Endodermal cell (in vitro differentiated cells): ENCODE measurements at regions not wholly inside any gene's neighbourhood (a gene's known extent, or its start where the extent isn't known, plus 50 kb on each side); places are given as distances from the start of the nearest gene placed in this dataset.
A peak's percentile ranks its signal among the peaks of the same experiment; 100 is the strongest.

Source experiments
- DNase-seq: peaks from one replicate; pipeline ENCODE4 v3.0.0-alpha.2; 2017
- H3K27ac ChIP-seq: 2 replicates; pipeline ENCODE4 v1.5.1; 2013; ENCODE audit warnings: mild to moderate bottlenecking, low read depth, low read length, moderate library complexity
- H3K27me3 ChIP-seq: 2 replicates; pipeline ENCODE4 v1.6.1; 2013; ENCODE audit warnings: mild to moderate bottlenecking, low read length, moderate library complexity; ENCODE audit not compliant: insufficient read depth, control insufficient read depth, poor library complexity, severe bottlenecking
- H3K36me3 ChIP-seq: 2 replicates; pipeline ENCODE4 v1.7.0; 2013; ENCODE audit warnings: mild to moderate bottlenecking, low read length, moderate library complexity; ENCODE audit not compliant: control insufficient read depth, insufficient read depth
- H3K4me1 ChIP-seq: one replicate; pipeline ENCODE4 v1.7.0; 2013; ENCODE audit warnings: low read length; ENCODE audit not compliant: control insufficient read depth, insufficient read depth
- H3K4me3 ChIP-seq: 2 replicates; pipeline ENCODE4 v1.5.1; 2013; ENCODE audit warnings: mild to moderate bottlenecking, low read length, moderate library complexity
- H3K9ac ChIP-seq: 2 replicates; pipeline ENCODE4 v1.6.1; 2013; ENCODE audit warnings: mild to moderate bottlenecking, low read length, moderate library complexity; ENCODE audit not compliant: poor library complexity, severe bottlenecking; ENCODE audit errors: extremely low read depth
- H3K9me3 ChIP-seq: 2 replicates; pipeline ENCODE4 v1.6.1; 2013; ENCODE audit warnings: mild to moderate bottlenecking, low read length, moderate library complexity; ENCODE audit not compliant: control insufficient read depth
- H3K27ac Mint-ChIP-seq: 2 replicates; pipeline ENCODE4 v1.8.0; 2020; ENCODE audit warnings: mixed read lengths
- H3K27me3 Mint-ChIP-seq: 2 replicates; pipeline ENCODE4 v1.8.0; 2021; ENCODE audit warnings: mild to moderate bottlenecking, mixed read lengths; ENCODE audit not compliant: insufficient read depth
- H3K36me3 Mint-ChIP-seq: 2 replicates; pipeline ENCODE4 v1.8.0; 2020; ENCODE audit warnings: low read depth, mixed read lengths
- H3K4me1 Mint-ChIP-seq: 2 replicates; pipeline ENCODE4 v1.8.0; 2020; ENCODE audit warnings: mixed read lengths
- H3K4me3 Mint-ChIP-seq: 2 replicates; pipeline ENCODE4 v1.8.0; 2020; ENCODE audit warnings: mild to moderate bottlenecking, moderate library complexity, mixed read lengths
- H3K9me3 Mint-ChIP-seq: 2 replicates; pipeline ENCODE4 v1.8.0; 2020; ENCODE audit warnings: mild to moderate bottlenecking, mixed read lengths
- WGBS, 2 experiments: methylation state at CpG; one replicate each; pipeline versions ENCODE4 v1.1.5 to v1.1.7; 2013; ENCODE audit warnings: missing lambda C conversion rate in 2 of 2, mixed read lengths in 1 of 2; ENCODE audit not compliant: insufficient coverage in 1 of 2, insufficient read length in 1 of 2; 5-methylcytosine and 5-hydroxymethylcytosine counted together
- TF ChIP-seq, protein P1 (sequence below): fragments of 200-600 bp; sonication (generic); conservative IDR thresholded peaks from 2 replicates; pipeline ENCODE4 v1.5.0; 2021; ENCODE audit warnings: antibody characterized with exemption, mild to moderate bottlenecking

DNA sequence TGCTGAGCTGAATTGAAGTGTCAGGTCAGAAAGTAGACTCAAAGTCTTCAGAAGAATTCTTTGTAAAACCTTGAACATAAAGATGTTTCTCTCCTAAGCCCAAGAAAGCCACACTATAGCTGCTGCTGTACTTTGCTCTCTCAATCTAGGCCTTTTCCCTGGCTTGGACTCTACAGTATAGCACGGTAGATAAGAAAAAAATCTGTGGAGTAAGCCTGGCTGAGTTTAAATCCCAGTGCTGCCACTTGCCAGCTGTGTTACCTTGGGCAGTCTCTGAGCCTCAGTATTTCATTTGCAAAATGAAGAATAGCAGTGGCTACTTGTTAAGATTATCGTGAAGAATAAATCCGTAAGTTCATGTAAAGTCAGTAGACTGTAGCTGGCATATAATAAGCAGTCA is 53.3 kb upstream of the UFL1 start:
- Mint-ChIP-seq H3K4me1 (no peaks in the 10 kb centered on the region), H3K36me3 (no peaks in the 10 kb centered on the region), H3K27me3 (no peaks in the 10 kb centered on the region), H3K9me3 (no peaks in the 10 kb centered on the region), H3K27ac (no peak overlapping the region), H3K4me3 (no peak overlapping the region)
- peak overlapping the region; percentile 26 for H3K27ac ChIP-seq
- H3K36me3 ChIP-seq, result no peaks in the 10 kb centered on the region
- no peak overlapping the region for H3K9ac ChIP-seq
- TF ChIP-seq, protein P1, sequence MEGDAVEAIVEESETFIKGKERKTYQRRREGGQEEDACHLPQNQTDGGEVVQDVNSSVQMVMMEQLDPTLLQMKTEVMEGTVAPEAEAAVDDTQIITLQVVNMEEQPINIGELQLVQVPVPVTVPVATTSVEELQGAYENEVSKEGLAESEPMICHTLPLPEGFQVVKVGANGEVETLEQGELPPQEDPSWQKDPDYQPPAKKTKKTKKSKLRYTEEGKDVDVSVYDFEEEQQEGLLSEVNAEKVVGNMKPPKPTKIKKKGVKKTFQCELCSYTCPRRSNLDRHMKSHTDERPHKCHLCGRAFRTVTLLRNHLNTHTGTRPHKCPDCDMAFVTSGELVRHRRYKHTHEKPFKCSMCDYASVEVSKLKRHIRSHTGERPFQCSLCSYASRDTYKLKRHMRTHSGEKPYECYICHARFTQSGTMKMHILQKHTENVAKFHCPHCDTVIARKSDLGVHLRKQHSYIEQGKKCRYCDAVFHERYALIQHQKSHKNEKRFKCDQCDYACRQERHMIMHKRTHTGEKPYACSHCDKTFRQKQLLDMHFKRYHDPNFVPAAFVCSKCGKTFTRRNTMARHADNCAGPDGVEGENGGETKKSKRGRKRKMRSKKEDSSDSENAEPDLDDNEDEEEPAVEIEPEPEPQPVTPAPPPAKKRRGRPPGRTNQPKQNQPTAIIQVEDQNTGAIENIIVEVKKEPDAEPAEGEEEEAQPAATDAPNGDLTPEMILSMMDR, result no peak
- 86 to 91% methylated on average over 3 of the region's 3 CpGs for WGBS, 2 experiments
- no peak for DNase-seq
- no peaks in the 10 kb centered on the region for H3K9me3 ChIP-seq
- no peaks in the 10 kb centered on the region for H3K27me3 ChIP-seq
- H3K4me1 ChIP-seq, result no peaks in the 10 kb centered on the region
- no peak overlapping the region for H3K4me3 ChIP-seq

DNA sequence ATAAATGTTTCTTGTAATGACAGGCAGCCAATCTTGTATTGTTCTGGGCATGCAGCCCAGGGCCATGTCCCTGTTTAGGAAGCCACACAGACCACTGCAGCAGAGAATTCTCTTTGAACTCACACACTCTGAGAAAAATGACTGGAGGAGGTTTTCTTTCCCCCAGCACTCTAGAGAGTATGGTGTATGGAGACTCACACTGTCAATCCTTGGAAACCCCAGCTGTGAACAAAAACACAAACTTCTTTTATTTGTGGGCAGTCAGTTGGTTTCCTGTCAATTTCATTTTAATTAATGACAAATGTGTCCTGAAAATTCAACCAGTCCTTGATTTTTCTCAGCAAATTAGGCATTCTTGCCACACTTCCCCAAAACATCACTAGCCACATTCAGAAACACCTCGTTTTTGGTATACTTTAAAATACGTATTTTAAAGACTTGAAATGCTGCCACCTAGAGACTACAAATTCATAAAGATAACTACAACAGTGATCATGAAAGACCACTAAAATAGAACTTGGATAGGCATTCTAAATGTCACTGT is 52.9 kb upstream of the UFL1 start:
- H3K36me3 ChIP-seq, result no peaks in the 10 kb centered on the region
- Mint-ChIP-seq H3K27me3 (no peaks in the 10 kb centered on the region), H3K27ac (no peak overlapping the region), H3K9me3 (no peaks in the 10 kb centered on the region), H3K4me1 (no peaks in the 10 kb centered on the region), H3K4me3 (no peak overlapping the region), H3K36me3 (no peaks in the 10 kb centered on the region)
- no peak overlapping the region for H3K9ac ChIP-seq
- WGBS, 2 experiments, result 61% methylated on average over 2 of the region's 2 CpGs; no CpG with 5 or more reads in 1 of the 2 experiments
- H3K4me3 ChIP-seq, result no peak overlapping the region
- no peaks in the 10 kb centered on the region for H3K4me1 ChIP-seq
- DNase-seq, result no peak
- no peaks in the 10 kb centered on the region for H3K9me3 ChIP-seq
- peak overlapping the region; percentile 26 for H3K27ac ChIP-seq
- no peaks in the 10 kb centered on the region for H3K27me3 ChIP-seq
- TF ChIP-seq, protein P1, result peak; percentile 61

DNA sequence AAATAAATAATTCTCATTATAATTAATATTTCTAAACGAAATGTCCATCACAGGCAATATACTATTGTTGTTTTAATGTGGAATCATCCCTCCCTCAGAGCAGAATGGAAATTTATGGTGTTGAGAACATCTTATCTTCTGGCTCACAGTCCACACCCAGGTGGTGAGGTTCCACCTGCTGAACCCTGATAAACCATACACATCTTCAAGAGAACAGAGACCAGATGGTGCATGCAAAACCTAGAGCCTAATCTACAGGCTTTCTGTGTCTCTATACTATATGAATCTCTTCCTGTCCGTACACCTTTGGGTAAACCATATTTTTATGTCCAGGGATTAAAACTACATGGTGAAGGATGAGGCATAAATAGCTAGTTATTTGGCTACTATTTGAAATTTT is 52.3 kb upstream of the UFL1 start:
- no peak overlapping the region for H3K4me3 Mint-ChIP-seq
- no peaks in the 10 kb centered on the region for H3K36me3 Mint-ChIP-seq
- H3K9me3 Mint-ChIP-seq, result no peaks in the 10 kb centered on the region
- no peak for DNase-seq
- no peaks in the 10 kb centered on the region for H3K4me1 Mint-ChIP-seq
- 58% methylated on average over 1 of the region's 2 CpGs; no CpG with 5 or more reads in 1 of the 2 experiments for WGBS, 2 experiments
- H3K27ac Mint-ChIP-seq, result no peak overlapping the region
- no peaks in the 10 kb centered on the region for H3K9me3 ChIP-seq
- no peaks in the 10 kb centered on the region for H3K27me3 ChIP-seq
- H3K9ac ChIP-seq, result no peak overlapping the region
- H3K36me3 ChIP-seq, result no peaks in the 10 kb centered on the region
- no peak overlapping the region for H3K27ac ChIP-seq
- TF ChIP-seq, protein P1, result no peak
- H3K4me3 ChIP-seq, result no peak overlapping the region
- H3K4me1 ChIP-seq, result no peaks in the 10 kb centered on the region
- H3K27me3 Mint-ChIP-seq, result no peaks in the 10 kb centered on the region
